ENCODE measurements at regions not wholly inside any gene's neighbourhood (a gene's known extent, or its start where the extent isn't known, plus 50 kb on each side); places are given as distances from the start of the nearest gene placed in this dataset.

DNA sequence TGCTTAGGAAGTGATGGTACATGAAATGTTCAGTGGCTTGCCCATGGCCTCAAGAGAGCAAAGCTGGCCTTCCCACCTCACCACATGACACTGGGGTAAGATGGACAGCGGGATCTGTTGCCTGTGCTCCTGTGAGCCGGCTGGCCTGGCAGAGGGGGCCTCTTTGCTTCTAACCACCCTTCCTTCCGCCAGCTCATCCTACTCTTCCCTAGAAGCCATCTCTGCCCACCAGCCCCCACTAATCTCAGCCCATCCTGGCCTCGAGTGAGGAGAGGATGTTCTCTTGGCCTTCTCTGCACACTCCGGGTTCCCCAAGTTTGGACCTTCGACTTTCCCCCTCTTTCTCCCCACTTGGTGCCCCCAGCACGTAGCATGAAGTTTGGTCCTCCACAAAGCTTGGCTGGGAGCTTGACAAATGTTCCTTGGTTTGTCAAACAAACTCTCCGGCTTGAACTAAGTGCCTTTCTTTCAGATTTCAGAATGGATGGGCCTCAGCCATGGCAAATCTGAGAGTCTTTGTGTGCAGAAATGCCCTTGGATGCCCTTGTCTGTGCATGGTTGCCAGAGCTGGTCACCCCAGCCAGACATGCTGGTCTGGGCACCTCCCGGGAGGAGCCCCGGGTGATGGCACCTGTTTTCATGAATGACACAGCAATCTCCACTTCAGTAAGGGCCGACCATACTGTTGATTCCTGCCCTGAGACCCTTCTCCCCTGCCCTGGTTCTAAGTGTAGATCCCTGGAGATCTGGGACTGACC, 145.5 kb downstream of the URI1 start:
- TF ChIP-seq, protein P1, sequence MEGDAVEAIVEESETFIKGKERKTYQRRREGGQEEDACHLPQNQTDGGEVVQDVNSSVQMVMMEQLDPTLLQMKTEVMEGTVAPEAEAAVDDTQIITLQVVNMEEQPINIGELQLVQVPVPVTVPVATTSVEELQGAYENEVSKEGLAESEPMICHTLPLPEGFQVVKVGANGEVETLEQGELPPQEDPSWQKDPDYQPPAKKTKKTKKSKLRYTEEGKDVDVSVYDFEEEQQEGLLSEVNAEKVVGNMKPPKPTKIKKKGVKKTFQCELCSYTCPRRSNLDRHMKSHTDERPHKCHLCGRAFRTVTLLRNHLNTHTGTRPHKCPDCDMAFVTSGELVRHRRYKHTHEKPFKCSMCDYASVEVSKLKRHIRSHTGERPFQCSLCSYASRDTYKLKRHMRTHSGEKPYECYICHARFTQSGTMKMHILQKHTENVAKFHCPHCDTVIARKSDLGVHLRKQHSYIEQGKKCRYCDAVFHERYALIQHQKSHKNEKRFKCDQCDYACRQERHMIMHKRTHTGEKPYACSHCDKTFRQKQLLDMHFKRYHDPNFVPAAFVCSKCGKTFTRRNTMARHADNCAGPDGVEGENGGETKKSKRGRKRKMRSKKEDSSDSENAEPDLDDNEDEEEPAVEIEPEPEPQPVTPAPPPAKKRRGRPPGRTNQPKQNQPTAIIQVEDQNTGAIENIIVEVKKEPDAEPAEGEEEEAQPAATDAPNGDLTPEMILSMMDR (IDR thresholded peaks at IDR 0.05; ENCODE audit: control insufficient read depth, insufficient read depth, low read depth, low read length, missing control alignments) = no peak
- DNase-seq (ENCODE audit: low read depth) = no peak
- no peak overlapping the region for H3K4me3 ChIP-seq (ENCODE audit: control insufficient read depth, low read depth, low read length)

DNA sequence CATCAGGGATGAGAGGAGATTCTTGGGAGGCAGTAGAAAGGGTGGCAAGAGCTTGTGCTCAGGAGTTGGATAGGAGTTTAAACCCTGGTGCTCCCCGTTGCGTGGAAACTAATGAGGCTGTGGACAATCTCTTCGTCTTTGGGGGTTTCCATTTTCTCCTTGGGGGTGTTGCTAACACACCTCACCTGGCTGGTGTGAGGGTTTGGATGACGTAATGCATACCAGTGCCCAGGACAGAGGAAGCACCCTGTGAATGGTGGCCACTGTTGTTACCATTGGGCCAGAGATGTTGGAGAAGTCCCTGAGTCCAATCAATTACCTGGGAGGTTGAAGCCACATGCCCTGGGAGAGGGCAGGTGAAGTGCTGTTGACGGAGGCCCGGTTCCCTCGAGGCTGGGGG, 146.5 kb downstream of the URI1 start:
- H3K4me3 ChIP-seq (ENCODE audit: control insufficient read depth, low read depth, low read length) = no peak overlapping the region
- TF ChIP-seq, protein P1 (IDR thresholded peaks at IDR 0.05; ENCODE audit: control insufficient read depth, insufficient read depth, low read depth, low read length, missing control alignments) = no peak
- DNase-seq (ENCODE audit: low read depth) = no peak

DNA sequence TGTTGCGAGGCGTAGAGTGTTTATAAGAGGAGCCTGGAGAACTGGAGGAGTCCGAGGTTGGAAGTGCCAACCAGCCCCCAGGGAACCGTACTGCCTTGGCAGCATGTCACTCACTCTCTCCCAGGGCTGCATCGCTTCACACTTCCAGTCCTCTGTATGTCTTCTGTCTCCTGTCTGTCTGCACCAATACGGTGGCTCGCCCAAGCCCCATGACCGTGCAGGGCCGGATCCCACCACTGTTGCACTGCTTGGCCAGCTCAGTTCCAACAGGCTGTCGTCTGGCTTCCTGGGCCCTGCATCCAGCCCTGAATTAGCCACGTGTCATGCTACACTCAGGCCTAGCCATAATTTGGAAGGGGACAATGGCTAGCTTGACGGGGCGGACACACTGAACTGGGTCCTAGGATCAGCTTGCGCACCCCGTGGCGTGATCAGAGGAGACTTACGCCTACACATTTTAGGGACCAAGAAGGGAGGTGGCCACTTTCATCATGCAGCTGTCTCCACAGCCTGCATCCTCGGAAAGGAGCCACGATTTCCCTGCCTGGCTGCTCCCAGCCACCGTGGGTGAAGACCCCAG, 147.1 kb downstream of the URI1 start:
- TF ChIP-seq, protein P1 (IDR thresholded peaks at IDR 0.05; ENCODE audit: control insufficient read depth, insufficient read depth, low read depth, low read length, missing control alignments) = no peak
- no peak for DNase-seq (ENCODE audit: low read depth)
- H3K4me3 ChIP-seq (ENCODE audit: control insufficient read depth, low read depth, low read length) = no peak overlapping the region

DNA sequence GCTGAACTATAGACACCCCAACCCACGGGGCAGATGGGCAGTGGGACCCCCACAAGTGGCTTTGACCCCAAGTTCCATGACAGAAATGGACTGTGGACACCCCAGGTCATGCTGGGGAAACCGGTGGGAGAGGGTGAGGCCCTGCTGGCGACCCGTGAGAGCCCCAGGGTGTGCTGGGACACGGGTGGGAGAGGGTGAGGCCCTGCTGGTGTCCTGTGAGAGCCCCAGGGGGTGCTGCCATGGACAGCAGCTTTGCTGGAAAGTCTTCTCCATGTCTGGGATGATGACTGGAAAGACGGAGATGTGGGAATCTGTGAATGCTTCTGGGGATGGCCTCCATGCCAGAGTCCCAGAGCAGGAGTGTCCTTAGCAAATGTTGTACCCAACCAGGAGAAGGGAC, 148.4 kb downstream of the URI1 start:
- DNase-seq (ENCODE audit: low read depth) = no peak
- no peak overlapping the region for H3K4me3 ChIP-seq (ENCODE audit: control insufficient read depth, low read depth, low read length)
- TF ChIP-seq, protein P1 (IDR thresholded peaks at IDR 0.05; ENCODE audit: control insufficient read depth, insufficient read depth, low read depth, low read length, missing control alignments) = no peak

DNA sequence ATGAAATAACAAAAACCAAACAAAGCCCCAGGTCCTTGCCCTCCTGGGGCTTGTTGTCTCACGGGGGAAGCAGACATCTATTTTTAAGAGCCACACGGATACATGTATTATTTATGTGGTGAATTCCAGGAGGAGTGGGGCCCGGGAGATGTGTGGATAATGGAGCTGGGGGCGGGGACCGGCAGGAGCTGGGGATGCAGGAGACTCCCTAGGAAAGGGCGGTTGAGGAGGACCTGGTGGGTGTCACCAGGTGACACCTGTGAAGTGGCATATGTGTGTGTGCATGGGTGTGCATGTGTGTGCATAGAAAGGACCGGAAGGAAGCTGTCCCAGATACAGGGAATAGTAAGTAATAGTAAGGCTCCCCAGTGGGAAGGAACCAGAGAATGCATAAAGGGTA, 148.9 kb downstream of the URI1 start:
- no peak for DNase-seq (ENCODE audit: low read depth)
- H3K4me3 ChIP-seq (ENCODE audit: control insufficient read depth, low read depth, low read length) = no peak overlapping the region
- TF ChIP-seq, protein P1 (IDR thresholded peaks at IDR 0.05; ENCODE audit: control insufficient read depth, insufficient read depth, low read depth, low read length, missing control alignments) = no peak

DNA sequence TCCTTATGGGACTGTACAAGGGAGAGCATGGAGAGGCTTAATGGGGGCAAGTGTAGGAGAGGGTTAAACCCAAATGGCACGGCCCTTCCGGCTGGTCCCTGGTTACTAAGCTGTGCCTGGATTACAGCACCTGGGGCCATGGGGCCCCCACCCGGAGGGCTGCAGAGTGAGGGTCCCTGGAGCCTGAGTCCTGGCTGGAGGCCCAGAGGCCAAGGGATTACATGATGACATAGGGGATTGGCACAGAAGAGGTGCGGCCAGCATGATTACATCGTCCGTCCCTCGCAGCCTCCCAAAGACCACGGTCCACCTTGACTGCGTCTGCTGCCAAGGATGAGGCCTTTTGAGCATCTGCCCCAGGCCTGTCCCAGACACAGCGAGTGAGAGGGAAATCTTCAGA, 149.4 kb downstream of the URI1 start:
- H3K4me3 ChIP-seq (ENCODE audit: control insufficient read depth, low read depth, low read length) = no peak overlapping the region
- TF ChIP-seq, protein P1 (IDR thresholded peaks at IDR 0.05; ENCODE audit: control insufficient read depth, insufficient read depth, low read depth, low read length, missing control alignments) = no peak
- no peak for DNase-seq (ENCODE audit: low read depth)
